GM13977 (cell line): ENCODE measurements at regions not wholly inside any gene's neighbourhood (a gene's known extent, or its start where the extent isn't known, plus 50 kb on each side); places are given as distances from the start of the nearest gene placed in this dataset.

Source experiments
- DNase-seq: peaks from one replicate; pipeline ENCODE4 v3.0.0; 2012; ENCODE audit warnings: low spot score
- in situ Hi-C: fragments of 300-500 bp; cut with MboI; formaldehyde crosslinking; loops from one replicate; pipeline ENCODE4 v1.12.0; 2022; ENCODE audit warnings: low sequenced_read_pairs, low pct_unique_long_range_greater_than_20kb, mixed read lengths, inconsistent platforms; ENCODE audit not compliant: unreplicated experiment
- TF ChIP-seq, protein P1 (sequence below): IDR thresholded peaks from 2 replicates; pipeline ENCODE4 v1.5.1; 2012; ENCODE audit warnings: mild to moderate bottlenecking, control low read depth; ENCODE audit not compliant: insufficient read depth; ENCODE audit errors: extremely low read depth, missing control alignments

DNA sequence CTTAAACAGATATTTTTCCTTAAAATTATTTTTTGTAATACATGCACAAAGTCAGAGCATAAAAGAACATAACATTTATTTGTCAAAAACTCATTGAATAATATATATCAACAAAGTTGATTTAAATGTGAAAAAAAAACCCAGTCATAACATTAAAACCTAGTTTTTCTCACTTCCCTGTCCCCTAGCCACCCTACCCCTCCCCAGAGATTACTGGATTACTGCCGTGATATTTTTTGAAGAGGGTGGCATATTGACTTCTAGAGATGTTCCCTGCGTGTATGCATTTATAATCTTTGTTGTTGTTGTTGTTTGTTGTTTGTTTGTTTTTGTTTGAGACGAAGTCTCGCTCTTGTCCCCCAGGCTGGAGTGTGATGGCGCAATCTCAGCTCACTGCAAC, 52.4 kb upstream of the ARMC2 start:
- in situ Hi-C loops: no loop called here
- DNase-seq: no peak
- TF ChIP-seq, protein P1, sequence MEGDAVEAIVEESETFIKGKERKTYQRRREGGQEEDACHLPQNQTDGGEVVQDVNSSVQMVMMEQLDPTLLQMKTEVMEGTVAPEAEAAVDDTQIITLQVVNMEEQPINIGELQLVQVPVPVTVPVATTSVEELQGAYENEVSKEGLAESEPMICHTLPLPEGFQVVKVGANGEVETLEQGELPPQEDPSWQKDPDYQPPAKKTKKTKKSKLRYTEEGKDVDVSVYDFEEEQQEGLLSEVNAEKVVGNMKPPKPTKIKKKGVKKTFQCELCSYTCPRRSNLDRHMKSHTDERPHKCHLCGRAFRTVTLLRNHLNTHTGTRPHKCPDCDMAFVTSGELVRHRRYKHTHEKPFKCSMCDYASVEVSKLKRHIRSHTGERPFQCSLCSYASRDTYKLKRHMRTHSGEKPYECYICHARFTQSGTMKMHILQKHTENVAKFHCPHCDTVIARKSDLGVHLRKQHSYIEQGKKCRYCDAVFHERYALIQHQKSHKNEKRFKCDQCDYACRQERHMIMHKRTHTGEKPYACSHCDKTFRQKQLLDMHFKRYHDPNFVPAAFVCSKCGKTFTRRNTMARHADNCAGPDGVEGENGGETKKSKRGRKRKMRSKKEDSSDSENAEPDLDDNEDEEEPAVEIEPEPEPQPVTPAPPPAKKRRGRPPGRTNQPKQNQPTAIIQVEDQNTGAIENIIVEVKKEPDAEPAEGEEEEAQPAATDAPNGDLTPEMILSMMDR: no peak

DNA sequence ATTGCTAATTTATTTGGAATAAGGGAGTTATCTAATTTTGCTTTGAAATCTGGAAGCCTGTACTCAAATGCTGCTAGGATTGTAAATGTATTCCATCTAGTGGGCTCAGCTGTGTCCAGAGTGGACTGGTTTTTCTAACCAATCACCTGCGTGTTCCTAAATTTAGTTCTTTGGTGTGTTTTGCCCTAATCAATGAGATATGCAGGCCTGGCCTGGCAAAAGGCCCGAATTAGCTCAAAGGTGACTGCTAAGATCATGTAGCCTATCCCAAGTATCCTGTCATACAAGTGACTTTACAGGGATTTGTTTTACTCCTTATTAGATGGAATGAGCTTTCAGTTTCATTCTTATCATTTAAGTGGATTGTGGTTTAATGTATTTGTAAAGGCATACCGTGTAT, 51.3 kb upstream of the ARMC2 start:
- no peak for DNase-seq
- in situ Hi-C loops: no loop called here
- TF ChIP-seq, protein P1: no peak

DNA sequence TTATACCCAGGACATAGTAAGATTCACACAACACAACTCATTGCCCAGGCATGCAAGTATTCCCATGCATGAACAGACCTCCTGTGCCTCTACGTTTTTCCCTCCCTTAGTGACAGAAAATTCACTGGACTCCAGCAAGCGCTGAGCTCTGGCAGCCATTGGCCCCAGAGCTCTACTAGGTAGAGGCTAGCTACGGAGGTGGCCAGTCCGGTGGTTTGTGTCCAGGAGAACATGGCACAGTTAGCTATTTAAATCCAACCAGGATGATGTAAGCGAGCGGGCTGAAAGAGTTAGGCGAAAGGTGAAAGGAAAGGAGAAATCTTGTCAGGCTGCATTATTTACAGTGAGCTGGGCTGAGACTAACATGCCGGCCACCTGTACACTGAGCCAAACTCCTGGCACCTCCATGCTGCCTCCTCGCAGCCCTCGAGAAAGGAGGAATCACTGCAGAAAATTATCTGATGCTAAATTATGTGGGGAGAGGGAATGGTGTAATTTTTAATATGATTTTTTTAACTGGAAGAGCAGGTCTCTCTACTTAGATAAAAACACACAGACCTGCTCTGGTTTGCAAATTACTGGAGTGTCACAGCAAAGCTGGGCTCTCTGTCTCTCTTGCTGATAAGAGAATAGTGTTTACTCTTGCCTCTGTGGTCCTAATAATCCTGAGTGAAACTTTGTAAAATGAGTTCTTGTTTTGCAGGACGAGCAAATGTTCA, 50.1 kb upstream of the ARMC2 start:
- TF ChIP-seq, protein P1: no peak
- DNase-seq: no peak
- in situ Hi-C loops: no loop called here
